HG03064 (cell line): ENCODE measurements at regions not wholly inside any gene's neighbourhood (a gene's known extent, or its start where the extent isn't known, plus 50 kb on each side); places are given as distances from the start of the nearest gene placed in this dataset.

Source experiments
- ATAC-seq: cut with Tn5 transposase; IDR thresholded peaks from one replicate; pipeline ENCODE4 v1.9.1; 2021; ENCODE audit warnings: low read depth; ENCODE audit not compliant: unreplicated experiment

DNA sequence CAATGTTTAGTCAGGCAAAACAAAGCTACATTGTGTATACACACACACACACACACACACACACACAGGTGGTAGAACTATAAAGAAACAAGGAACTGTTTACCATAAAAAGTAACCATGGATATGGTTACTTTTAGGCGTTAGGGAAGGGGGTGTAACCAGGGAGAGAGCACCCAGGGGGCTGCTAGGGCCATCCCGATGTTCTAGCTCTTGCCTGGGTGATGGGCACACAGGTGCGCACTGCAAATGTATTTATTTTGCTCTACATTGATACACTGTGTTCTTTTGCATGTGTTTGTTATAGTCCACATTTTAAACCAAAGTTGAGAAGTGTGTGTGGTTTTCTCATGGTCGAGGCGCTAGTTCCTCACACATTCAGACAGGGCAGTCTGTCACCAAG lies 69.8 kb upstream of the MYCN start:
- no peak for ATAC-seq

DNA sequence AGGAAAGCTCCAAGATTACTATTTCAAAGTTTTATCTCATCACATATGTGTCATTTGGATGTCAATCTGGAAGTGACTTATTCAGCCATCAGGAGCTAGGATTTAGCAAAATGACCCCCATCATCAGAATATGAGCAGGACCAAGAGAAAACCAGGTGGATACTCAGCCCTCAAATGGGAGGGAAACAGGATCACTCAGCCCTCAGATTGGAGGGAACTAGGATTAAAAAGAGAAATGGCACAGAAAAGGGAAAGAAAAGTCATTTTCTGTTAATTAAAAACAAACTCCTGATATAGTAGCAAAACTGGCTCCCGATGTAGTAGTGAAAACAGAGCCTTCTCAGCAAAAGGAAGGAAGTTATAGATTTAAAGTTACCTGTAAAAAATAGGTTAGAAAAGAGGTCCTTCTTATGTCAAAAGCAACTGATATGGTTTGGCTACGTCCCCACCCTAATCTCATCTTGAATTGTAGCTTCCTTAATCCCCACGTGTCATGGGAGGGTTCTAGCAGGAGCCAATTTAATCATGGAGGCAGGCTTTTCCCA lies 69.0 kb upstream of the MYCN start:
- ATAC-seq = no peak

DNA sequence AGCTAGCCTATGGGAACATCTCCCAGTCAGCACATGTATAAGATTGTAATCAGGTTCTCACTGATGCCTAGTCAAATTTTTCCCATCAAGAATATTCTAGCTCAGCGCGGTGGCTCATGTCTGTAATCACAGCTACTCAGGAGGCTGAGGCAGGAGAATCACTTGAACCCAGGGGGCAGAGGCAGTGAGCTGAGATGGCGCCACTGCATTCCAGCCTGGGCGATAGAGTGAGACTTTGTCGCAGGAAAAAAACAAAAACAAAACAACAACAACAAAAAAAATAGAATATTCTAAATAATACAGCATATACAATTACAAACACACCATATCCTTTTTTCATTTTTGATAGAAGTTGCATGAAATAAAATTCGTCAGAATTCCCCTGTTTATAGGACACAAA lies 67.5 kb upstream of the MYCN start:
- no peak for ATAC-seq

DNA sequence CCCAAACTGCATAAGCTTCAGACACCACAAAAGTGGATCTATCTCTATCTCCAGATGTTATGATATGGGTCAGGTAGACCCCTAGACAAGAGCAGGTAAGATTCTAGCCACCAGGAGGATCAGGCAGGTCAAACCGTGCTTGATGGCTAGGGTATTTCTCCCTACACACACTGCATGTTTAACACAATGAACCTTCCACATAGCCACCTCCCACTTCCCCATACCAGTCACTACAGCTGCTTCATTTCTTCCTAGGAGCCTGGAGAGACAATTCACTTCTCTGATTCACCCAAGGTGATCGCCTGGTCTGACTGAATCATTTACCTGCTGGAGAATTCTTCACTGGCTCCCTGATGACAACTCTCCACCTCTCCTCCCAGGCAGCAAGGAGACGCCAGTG lies 66.0 kb upstream of the MYCN start:
- no peak for ATAC-seq

DNA sequence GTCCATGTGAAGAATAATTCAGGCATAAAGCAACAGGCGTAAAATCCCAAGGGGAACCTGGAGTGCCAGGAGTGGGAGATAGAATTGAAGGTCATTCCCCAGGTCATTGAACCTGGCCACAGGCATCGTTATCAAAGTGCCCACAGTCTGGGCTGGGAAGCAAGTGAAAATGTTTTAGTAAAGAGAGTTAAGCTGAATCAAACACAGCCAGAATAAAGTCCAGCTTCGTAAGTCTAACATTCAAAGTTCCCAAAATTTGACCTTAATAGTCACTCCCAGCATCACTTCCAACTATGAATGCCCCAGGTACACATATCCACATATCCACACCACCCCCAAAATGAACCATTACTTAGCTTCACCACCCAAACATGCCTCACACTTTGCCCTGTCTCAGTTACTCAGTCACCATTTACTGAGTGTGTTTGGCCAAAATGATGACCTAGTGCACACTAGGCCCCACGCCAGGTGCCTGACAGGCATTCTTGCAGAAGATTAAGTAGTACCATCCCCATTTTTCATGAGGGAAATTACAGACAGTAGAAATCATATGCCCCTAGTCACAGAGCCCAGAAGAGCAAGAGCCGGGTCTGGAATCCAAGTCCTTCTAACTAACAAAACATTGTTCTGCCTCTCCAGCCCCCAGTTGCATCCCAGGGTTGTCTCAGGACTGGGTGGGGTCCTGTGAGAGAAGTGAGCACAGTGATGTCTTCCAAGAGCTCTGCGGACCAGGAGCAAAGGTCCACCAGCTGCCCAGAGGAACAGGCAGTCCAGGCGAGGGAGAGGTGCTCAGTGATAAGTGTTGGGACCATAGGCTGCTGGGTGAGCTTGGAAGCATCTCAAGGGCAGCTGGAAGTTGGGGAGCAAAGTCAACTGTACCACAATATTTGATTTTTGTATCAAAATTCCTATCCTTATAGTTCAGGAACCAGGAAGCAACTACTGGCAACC lies 65.2 kb upstream of the MYCN start:
- no peak for ATAC-seq

DNA sequence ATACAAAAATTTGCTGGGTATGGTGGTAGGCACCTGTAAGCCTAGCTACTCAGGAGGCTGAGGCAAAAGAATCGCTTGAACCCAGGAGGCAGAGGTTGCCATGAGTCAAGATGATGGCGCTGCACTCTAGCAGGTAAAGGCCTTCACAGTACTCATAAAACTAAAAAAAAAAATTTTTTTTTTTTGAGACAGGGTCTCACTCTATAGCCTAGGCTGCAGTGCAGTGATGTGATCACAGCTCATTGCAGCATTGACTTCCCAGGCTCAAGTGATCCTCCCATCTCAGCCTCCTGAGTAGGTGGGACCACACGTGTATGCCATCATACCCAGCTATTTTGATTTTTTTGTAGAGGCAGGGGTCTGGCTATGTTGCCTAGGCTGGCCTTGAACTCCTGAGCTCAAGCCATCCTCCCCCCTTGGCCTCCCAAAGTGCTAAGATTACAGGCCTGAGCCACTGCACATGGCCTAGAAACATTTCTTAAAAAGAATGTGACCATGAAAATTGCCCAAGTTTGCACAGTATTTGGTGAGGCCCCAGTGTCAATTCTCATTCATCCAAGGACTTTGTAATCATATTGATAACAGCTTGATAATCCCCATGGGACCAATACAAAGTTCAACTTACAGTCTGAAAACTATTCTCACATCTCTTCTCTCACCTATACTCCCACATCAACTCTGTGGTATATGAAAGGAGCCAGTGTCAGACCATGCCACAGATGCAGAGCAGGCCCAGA lies 64.2 kb upstream of the MYCN start:
- ATAC-seq = no peak

DNA sequence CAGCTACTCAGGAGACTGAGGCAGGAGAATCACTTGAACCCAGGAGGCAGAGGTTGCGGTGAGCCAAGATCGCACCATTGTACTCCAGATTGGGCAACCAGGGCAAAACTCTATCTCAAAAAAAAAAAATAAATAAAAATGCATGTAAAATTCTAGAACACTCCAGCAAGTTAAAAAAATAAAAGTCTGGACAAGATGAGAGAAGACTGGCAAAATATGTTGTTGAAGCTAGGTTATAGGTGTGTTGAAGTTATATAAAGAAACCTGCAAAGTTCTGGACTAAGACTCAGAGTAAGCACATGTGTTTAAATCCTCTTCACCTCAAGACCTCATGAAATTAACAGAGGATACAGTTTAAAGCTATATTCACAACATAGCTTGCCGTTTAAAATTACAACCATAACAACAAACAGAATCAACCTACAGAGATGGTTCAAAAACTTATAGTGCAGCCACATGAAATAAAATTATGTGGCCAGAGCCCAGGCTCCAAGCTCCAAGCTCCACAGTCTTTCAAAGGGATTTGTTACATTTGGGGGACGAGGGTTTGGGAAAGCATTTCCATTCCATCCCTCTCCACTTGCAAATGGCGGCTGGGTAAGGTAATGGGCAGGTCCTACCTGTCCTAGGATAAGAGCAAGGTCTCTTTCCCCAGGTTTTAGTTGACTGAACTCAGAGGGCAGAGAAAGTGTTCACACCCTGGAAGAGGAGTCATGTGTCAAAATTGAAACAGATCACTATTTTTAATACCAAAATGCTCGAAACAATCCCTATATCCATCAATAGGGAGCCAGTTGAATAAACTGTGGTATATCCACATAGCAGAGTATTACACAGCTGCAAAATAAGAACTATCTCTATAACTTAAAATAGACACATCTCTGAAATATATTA lies 59.9 kb upstream of the MYCN start:
- no peak for ATAC-seq

DNA sequence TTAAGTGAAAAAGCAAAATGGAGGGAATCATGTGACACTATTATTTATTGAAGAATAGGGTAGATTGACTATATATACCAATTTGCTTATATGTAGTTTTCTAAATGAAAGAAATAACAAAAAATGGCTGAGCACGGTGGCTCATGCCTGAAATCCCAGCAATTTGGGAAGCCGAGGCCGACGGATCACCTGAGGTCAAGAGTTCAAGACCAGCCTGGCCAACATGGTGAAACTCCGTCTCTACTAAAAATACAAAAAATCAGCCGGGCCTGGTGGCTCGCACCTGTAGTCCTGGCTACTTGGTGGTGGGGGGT lies 59.3 kb upstream of the MYCN start:
- ATAC-seq = no peak

DNA sequence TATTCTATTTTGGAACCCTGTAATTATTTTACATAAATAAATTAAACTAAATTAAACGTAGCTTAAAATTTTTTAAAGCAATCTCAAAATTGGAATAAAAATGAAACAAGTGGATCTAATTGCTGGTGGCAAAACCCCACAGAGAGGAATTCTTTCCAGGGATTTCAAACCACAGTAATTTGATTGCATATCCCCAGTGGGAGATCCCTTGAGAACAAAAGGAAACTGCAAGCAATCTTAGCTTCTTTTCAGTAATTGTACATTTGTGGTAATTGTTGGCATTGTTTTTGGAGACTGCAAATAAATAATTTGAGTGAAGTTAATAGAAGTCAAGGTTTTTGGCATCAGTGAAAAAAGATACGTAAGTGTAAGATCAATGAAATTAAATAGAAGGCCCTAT lies 58.7 kb upstream of the MYCN start:
- no peak for ATAC-seq

DNA sequence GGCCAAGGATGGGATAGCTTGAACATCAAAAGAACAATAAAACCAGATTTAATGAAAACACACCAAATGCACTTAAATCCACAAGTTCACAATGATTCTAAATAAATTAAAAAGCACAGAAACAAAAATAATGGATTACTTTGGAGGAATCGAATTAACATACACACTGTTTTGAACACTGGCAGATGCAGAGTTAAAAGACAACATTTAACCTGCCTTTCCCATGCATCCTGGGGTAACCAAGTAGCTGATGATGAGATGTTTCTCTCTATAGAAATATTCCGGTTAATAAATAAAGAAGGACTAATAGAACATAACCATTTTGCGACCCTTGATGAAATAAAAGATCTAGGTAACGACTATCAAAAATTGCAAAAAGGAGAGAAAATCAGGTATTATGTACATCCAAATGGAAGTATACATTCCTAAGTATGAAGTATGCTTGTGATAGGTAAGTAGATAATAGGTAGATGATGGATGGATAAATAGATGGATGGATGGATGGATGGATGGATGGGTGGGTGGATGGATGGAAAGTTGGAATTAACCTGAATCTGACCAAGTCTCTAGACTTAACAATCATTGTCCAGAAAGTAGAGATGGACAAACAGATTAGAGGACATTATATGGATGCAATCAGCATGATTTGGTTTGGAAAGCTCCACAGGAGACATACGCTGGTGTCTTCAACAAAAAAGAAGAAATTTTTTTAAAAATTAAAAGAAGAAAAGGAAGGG lies 57.4 kb upstream of the MYCN start:
- ATAC-seq = no peak

DNA sequence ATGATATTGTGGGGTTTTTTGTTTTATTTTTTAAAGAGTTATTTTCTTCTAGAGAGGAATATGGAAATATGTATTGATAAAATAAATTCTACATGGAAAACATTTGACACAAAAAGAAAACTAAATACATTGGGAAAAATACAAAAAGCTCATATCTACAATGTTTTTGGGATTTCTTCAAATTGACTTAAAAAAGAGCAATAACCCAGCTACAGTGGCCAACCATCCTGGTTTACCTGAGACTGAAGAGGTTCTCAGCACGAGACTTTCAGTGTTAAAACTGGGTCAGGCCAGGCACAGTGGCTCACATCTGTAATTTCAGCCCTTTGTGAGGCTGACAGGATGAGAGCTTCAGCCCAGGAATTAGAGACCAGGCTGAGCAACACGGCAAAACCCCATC lies 56.7 kb upstream of the MYCN start:
- no peak for ATAC-seq

DNA sequence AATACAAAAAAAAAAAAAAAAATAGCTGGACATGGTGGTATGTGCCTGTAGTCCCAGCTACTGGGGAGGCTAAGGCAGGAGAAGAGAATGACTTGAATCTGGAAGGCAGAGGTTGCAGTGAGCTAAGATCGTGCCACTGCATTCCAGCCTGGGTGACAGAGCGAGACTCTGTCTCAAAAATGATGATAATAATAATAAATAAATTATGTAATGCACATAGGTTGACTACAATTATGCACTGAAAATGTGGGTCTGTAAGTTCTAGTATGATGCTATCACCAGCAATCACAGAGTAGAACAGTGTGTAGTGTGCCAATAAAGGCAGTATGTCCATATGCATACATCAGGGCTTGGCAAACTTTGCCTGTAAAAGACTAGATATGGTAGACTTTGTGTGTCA lies 55.6 kb upstream of the MYCN start:
- ATAC-seq = no peak

DNA sequence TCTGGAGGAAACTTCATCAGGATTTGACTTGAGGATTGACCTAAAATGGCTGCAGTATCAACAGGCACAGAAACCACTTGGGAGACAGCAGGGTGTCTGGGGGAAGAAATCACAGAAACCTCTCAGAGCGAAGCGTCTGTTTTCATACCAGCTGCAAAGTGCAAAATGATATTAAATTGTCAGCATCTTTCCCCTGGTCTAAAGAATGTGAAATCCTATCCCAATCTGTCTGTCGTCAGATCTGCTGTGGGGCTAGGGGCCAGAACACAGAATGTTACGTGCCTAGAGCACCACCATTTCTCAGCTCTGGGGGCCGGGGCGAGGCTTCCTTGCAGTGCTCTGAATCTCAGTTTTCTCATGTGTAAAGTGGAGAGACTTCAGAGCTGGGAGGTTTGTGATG lies 54.1 kb upstream of the MYCN start:
- no peak for ATAC-seq

DNA sequence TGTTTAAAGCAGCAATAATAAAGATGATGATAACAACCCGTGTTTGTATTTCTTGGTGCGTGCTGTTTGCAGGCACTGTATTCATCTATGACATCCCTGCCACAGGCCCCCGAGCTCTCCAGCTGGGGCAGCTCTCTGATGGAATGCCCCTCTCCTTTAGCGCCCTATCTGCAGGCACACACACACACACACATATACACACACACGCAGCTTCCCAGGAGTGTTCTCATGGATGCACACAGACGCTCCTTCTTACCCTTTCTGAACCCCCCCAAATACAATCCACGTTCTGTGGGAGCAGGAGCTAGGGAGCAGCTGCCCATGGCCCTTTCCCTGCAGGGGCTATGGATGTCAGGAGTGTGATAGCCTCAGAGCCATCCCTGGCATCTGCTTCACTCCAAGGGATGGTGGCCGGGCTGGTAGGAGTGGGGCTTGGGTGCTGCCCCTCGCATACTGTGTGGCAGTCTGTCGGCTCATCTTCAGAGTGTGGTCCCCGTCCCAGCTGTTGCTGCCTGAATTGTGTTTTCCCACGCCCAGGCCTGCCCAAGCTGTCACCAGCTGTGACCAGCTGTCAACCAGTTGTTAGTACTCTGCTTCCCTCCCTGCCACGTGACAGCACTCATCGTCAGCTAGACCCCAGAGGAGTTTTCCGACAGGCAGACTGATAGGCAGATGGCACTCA lies 50.8 kb upstream of the MYCN start:
- ATAC-seq = no peak

DNA sequence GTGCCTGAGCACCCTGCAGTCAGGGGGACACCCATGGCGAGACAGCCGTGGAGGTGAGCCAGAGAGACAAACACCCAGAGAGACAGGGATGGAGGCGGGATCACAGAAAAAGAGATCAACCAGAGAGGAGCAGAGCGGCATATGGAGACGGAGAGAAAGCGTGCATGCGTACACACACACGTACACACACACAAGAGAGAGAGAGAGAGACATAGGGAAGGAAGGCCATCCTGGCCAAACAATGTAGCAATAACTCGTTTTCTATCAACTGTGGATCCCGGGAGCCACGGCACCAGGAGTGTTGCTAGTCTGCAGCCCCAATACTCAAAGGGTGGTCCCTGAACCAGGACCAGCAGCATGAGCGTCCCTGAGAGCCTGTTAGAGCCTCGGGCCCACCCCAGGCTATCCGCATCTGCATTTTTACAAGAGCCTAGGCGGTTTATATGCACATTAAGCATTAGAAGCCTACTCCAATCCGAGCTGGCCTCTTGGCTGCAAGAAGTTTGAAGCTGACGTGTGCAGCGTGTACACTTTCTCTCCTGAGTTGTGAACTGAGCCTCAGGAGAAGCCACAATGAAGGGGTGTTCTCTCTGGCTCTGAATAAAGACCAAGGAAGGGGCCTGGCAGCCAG lies 50.1 kb upstream of the MYCN start:
- ATAC-seq = no peak
